HCT116 (cell line): ENCODE measurements at regions not wholly inside any gene's neighbourhood (a gene's known extent, or its start where the extent isn't known, plus 50 kb on each side); places are given as distances from the start of the nearest gene placed in this dataset.

Source experiments
- POLR2AphosphoS5 ChIP-seq: IDR thresholded peaks from 2 replicates; pipeline ENCODE4 v1.6.1; 2011; ENCODE audit warnings: mild to moderate bottlenecking, low read depth, low read length, moderate library complexity
- REST ChIP-seq: IDR thresholded peaks from 2 replicates; pipeline ENCODE4 v1.6.1; 2012; ENCODE audit warnings: low read depth

DNA sequence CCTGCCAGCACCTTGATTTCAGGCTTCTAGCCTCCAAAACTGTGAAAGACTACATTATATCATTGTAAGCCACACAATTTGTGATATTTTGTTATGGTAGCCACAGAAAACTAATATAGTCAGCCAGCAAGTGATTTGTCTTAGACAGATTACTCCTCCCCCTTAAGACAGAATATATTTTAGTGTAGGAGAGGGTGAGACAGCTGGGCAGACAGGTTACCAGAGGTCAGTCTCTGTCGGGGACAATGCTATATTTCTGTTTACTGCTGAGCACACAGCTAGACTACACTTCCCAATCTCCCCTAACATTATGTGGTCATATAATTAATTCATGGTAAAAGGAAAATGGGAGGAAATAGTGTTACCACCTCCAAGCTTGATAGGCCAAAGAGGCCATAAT lies 185.8 kb upstream of the PIK3C3 start:
- TF ChIP-seq REST (no peak), POLR2AphosphoS5 (no peak)
